HepG2 (cell line): ENCODE measurements at regions not wholly inside any gene's neighbourhood (a gene's known extent, or its start where the extent isn't known, plus 50 kb on each side); places are given as distances from the start of the nearest gene placed in this dataset.

Experiments used
- CTCF ChIP-seq: sonication (generic); formaldehyde crosslinking; IDR thresholded peaks from 2 replicates; pipeline ENCODE4 v1.5.0; 2020; ENCODE audit warnings: mild to moderate bottlenecking, missing genetic modification reagents, moderate library complexity
- DR1 ChIP-seq: sonication (generic); formaldehyde crosslinking; IDR thresholded peaks from 2 replicates; pipeline ENCODE4 v1.8.0; 2021; ENCODE audit warnings: mild to moderate bottlenecking, missing genetic modification reagents, inconsistent platforms
- FOXK2 ChIP-seq: fragments of 450-650 bp; IDR thresholded peaks from 2 replicates; pipeline ENCODE4 v1.6.1; 2016
- FOXO4 ChIP-seq: sonication (generic); formaldehyde crosslinking; conservative IDR thresholded peaks from 2 replicates; pipeline ENCODE4 v1.8.1; 2023; ENCODE audit warnings: missing genetic modification reagents
- JUNB ChIP-seq: sonication (generic); formaldehyde crosslinking; IDR thresholded peaks from 2 replicates; pipeline ENCODE4 v1.8.0; 2022; ENCODE audit warnings: missing genetic modification reagents, mild to moderate bottlenecking, borderline replicate concordance
- PBX3 ChIP-seq: sonication (generic); formaldehyde crosslinking; IDR thresholded peaks from 2 replicates; pipeline ENCODE4 v1.8.1; 2023; ENCODE audit warnings: missing genetic modification reagents, inconsistent platforms, borderline replicate concordance
- RFX5 ChIP-seq: IDR thresholded peaks from 2 replicates; pipeline ENCODE4 v1.6.1; 2011; ENCODE audit warnings: low read depth, low read length, improper control_type of control experiment
- SIN3A ChIP-seq: IDR thresholded peaks from 2 replicates; pipeline ENCODE4 v1.6.1; 2011; ENCODE audit warnings: low read depth, mild to moderate bottlenecking, control low read depth, low read length, borderline replicate concordance
- SRF ChIP-seq: IDR thresholded peaks from 2 replicates; pipeline ENCODE4 v1.6.1; 2011; ENCODE audit warnings: mild to moderate bottlenecking, low read depth, low read length, moderate library complexity
- USF2 ChIP-seq, 2 experiments: sonication (generic) in 1 of 2; formaldehyde crosslinking in 1 of 2; IDR thresholded peaks; 2 replicates each; pipeline versions ENCODE4 v1.5.1 to v1.6.1; 2011 to 2020; ENCODE audit warnings: borderline replicate concordance in 1 of 2, low read depth in 1 of 2, low read length in 1 of 2, mild to moderate bottlenecking in 1 of 2, missing genetic modification reagents in 1 of 2, moderate library complexity in 1 of 2
- ZBED4 ChIP-seq: sonication (generic); formaldehyde crosslinking; IDR thresholded peaks from 2 replicates; pipeline ENCODE4 v1.4.0; 2020; ENCODE audit warnings: missing genetic modification reagents, borderline replicate concordance
- ZNF629 ChIP-seq: sonication (generic); formaldehyde crosslinking; conservative IDR thresholded peaks from 2 replicates; pipeline ENCODE4 v1.5.0; 2020; ENCODE audit warnings: missing genetic modification reagents
- ZNF746 ChIP-seq: sonication (generic); formaldehyde crosslinking; IDR thresholded peaks from 2 replicates; pipeline ENCODE4 v1.8.0; 2022; ENCODE audit warnings: mild to moderate bottlenecking, missing genetic modification reagents
- ZNF770 ChIP-seq: sonication (generic); formaldehyde crosslinking; IDR thresholded peaks from 2 replicates; pipeline ENCODE4 v1.5.0; 2020; ENCODE audit warnings: mild to moderate bottlenecking, missing genetic modification reagents

- no peak for TF ChIP-seq PBX3 (CRISPR knock-in tag)
- no peak for TF ChIP-seq FOXK2
- TF ChIP-seq USF2 (IDR thresholded peaks at IDR 0.05; ENCODE audit: low read depth, low read length) = no peak
- no peak for TF ChIP-seq USF2 (CRISPR knock-in tag; IDR thresholded peaks at IDR 0.05; ENCODE audit: borderline replicate concordance)
- no peak for TF ChIP-seq CTCF (CRISPR knock-in tag)
- no peak for TF ChIP-seq SIN3A
- no peak for TF ChIP-seq ZNF746 (CRISPR knock-in tag)
- TF ChIP-seq FOXO4 (CRISPR knock-in tag) = no peak
- TF ChIP-seq DR1 (CRISPR knock-in tag) = no peak
- TF ChIP-seq SRF = no peak
- no peak for TF ChIP-seq RFX5
- TF ChIP-seq ZNF629 (CRISPR knock-in tag) = no peak
- no peak for TF ChIP-seq JUNB (CRISPR knock-in tag)
- TF ChIP-seq ZBED4 (CRISPR knock-in tag) = no peak
- TF ChIP-seq ZNF770 (CRISPR knock-in tag) = no peak
Observed at GRCh38 chr4:154081391-154081790, 292.5 kb upstream of the SFRP2 start.
